A673 (cell line): ENCODE measurements at regions not wholly inside any gene's neighbourhood (a gene's known extent, or its start where the extent isn't known, plus 50 kb on each side); places are given as distances from the start of the nearest gene placed in this dataset.

Source experiments
- BruUV-seq: library from RNA; stranded (reverse); fragments of 400-500 nt; replicated peaks from 2 replicates; lab custom pipeline; 2021; lab: Mats Ljungman, UMichigan
- CTCF ChIA-PET: fragments of 300-600 bp; sonication (Branson Sonifier 250); formaldehyde crosslinking; loops from one replicate; lab custom pipeline; 2022; ENCODE audit warnings: antibody characterized with exemption; lab: Charles Lee
- POLR2A ChIA-PET: fragments of 300-600 bp; sonication (Branson Sonifier 250); formaldehyde crosslinking; loops from one replicate; lab custom pipeline; 2022; ENCODE audit warnings: antibody characterized with exemption; ENCODE audit not compliant: low non-redundant PET; lab: Charles Lee
- DNase-seq: peaks from one replicate; pipeline ENCODE4 v3.0.0-alpha.2; 2015; ENCODE audit warnings: low spot score
- H3K27ac ChIP-seq: fragments of 200-600 bp; sonication (generic); 2 replicates; pipeline ENCODE4 v1.5.1; 2016; ENCODE audit warnings: mixed run types, low read depth, mild to moderate bottlenecking, mixed read lengths, antibody characterized with exemption, low read length; ENCODE audit not compliant: poor library complexity, severe bottlenecking
- H3K27me3 ChIP-seq: fragments of 200-600 bp; sonication (generic); replicated peaks from 2 replicates; pipeline ENCODE4 v1.6.1; 2017; ENCODE audit warnings: mixed run types, low read depth, mild to moderate bottlenecking, mixed read lengths, antibody characterized with exemption, low read length; ENCODE audit not compliant: insufficient read depth, poor library complexity
- H3K36me3 ChIP-seq: fragments of 200-600 bp; sonication (generic); 2 replicates; pipeline ENCODE4 v1.6.1; 2016; ENCODE audit warnings: mixed run types, mild to moderate bottlenecking, mixed read lengths, antibody characterized with exemption, low read length; ENCODE audit not compliant: insufficient read depth, poor library complexity, severe bottlenecking
- H3K4me1 ChIP-seq: fragments of 200-600 bp; sonication (generic); 2 replicates; pipeline ENCODE4 v1.6.1; 2017; ENCODE audit warnings: mixed run types, mild to moderate bottlenecking, mixed read lengths, antibody characterized with exemption, low read length; ENCODE audit not compliant: insufficient read depth, poor library complexity, severe bottlenecking
- H3K4me3 ChIP-seq: fragments of 200-600 bp; sonication (generic); 2 replicates; pipeline ENCODE4 v1.5.1; 2016; ENCODE audit warnings: low read depth, mixed run types, mild to moderate bottlenecking, mixed read lengths, low read length; ENCODE audit not compliant: poor library complexity, severe bottlenecking
- H3K9me3 ChIP-seq: fragments of 200-600 bp; sonication (generic); 2 replicates; pipeline ENCODE4 v1.6.1; 2016; ENCODE audit warnings: mixed run types, low read depth, mild to moderate bottlenecking, mixed read lengths, antibody characterized with exemption, low read length; ENCODE audit not compliant: poor library complexity, severe bottlenecking
- CTCF ChIP-seq: fragments of 300-800, 200-600 bp; sonication (generic); conservative IDR thresholded peaks from 2 replicates; pipeline ENCODE4 v1.5.1; 2017; ENCODE audit warnings: low read depth, mild to moderate bottlenecking, antibody characterized with exemption, low read length, moderate library complexity, mixed read lengths
- EZH2 ChIP-seq: fragments of 200-600 bp; sonication (generic); IDR thresholded peaks from 2 replicates; pipeline ENCODE4 v1.6.1; 2017; ENCODE audit warnings: borderline replicate concordance, low read depth, mild to moderate bottlenecking, mixed read lengths, antibody characterized with exemption, low read length; ENCODE audit not compliant: poor library complexity, severe bottlenecking
- intact Hi-C: fragments of 100-400 bp; cut with micrococcal nuclease; formaldehyde crosslinking; loops from one replicate; pipeline ENCODE4 v1.10.0; 2022; ENCODE audit not compliant: unreplicated experiment

GRCh38 chr4:125620066-125620860 lies 305.5 kb downstream of the FAT4 start:
- H3K9me3 ChIP-seq = no peaks in the 10 kb centered on the region
- H3K36me3 ChIP-seq = no peaks in the 10 kb centered on the region
- H3K4me1 ChIP-seq = no peaks in the 10 kb centered on the region
- ChIA-PET CTCF (no interaction called here), POLR2A (no interaction called here)
- TF ChIP-seq EZH2 (no peak), CTCF (no peak)
- H3K27me3 ChIP-seq = no peaks in the 10 kb centered on the region
- BruUV-seq = no TSS peak
- intact Hi-C loops = no loop called here
- no peak for DNase-seq
- H3K4me3 ChIP-seq = no peak overlapping the region
- no peak overlapping the region for H3K27ac ChIP-seq

GRCh38 chr4:125624951-125625350 lies 310.2 kb downstream of the FAT4 start:
- DNase-seq = no peak
- POLR2A ChIA-PET = no interaction called here
- Histone ChIP-seq H3K36me3 (no peaks in the 10 kb centered on the region), H3K9me3 (no peaks in the 10 kb centered on the region), H3K4me1 (peaks cover 8% of the 10 kb centered on the region), H3K4me3 (no peak overlapping the region), H3K27me3 (no peaks in the 10 kb centered on the region), H3K27ac (no peak overlapping the region)
- intact Hi-C loops = no loop called here
- CTCF ChIA-PET = no interaction called here
- no TSS peak for BruUV-seq
- no peak for TF ChIP-seq EZH2
- TF ChIP-seq CTCF = no peak

- POLR2A ChIA-PET = no interaction called here
- Histone ChIP-seq H3K27ac (no peak overlapping the region), H3K9me3 (no peaks in the 10 kb centered on the region), H3K27me3 (no peaks in the 10 kb centered on the region), H3K4me1 (peaks cover 8% of the 10 kb centered on the region), H3K4me3 (no peak overlapping the region), H3K36me3 (no peaks in the 10 kb centered on the region)
- no TSS peak for BruUV-seq
- peak; percentile 4 for DNase-seq
- no peak for TF ChIP-seq EZH2
- TF ChIP-seq CTCF = no peak
- intact Hi-C loops = no loop called here
- CTCF ChIA-PET = no interaction called here
These were observed 312.2 kb downstream of the FAT4 start for GRCh38 chr4:125626946-125627345.
